ENCODE measurements at regions not wholly inside any gene's neighbourhood (a gene's known extent, or its start where the extent isn't known, plus 50 kb on each side); places are given as distances from the start of the nearest gene placed in this dataset.

- H3K4me1 ChIP-seq (ENCODE audit: insufficient read depth, low read length) = no peaks in the 10 kb centered on the region; the same call in 1 of the 2 replicates
These were observed 108.1 kb upstream of the LSAMP start for GRCh38 chr3:116553355-116553754.

More at GRCh38 chr3:116553355-116553754, 108.1 kb upstream of the LSAMP start:
- no peak overlapping the region for H2BK15ac ChIP-seq (ENCODE audit: low read depth, low read length)
- no peaks in the 10 kb centered on the region for H4K20me1 ChIP-seq (ENCODE audit: control insufficient read depth, insufficient read depth, insufficient read length)
- H2BK5ac ChIP-seq (ENCODE audit: insufficient read length, low read length) = no peak overlapping the region
- Mint-ChIP-seq H3K9me3 (no peaks in the 10 kb centered on the region), H3K27ac (no peak overlapping the region), H3K4me3 (no peak overlapping the region), H3K4me1 (peaks cover 4 to 6% of the 10 kb centered on the region in 2 experiments; a peak in 2 of 4 replicates), H3K36me3 (ENCODE audit: insufficient read depth in 1 of 3, low read depth in 3 of 3) (no peaks in the 10 kb centered on the region), H3K27me3 (ENCODE audit: low read depth) (no peaks in the 10 kb centered on the region)
- H3K9me3 ChIP-seq (ENCODE audit: control insufficient read depth, low read depth, low read length) = no peaks in the 10 kb centered on the region
- no peak overlapping the region for H4K5ac ChIP-seq (ENCODE audit: insufficient read length, low read depth, low read length)
- no peak overlapping the region for H3K4me2 ChIP-seq (ENCODE audit: insufficient read depth, insufficient read length, low read length)
- H3T11ph ChIP-seq (ENCODE audit: low read length) = no peak overlapping the region
- no peak overlapping the region for H3K18ac ChIP-seq (ENCODE audit: insufficient read length, low read depth, low read length)
- no peak overlapping the region for H3K23ac ChIP-seq (ENCODE audit: insufficient read length, low read depth, low read length)
- no peaks in the 10 kb centered on the region for H3K23me2 ChIP-seq (ENCODE audit: insufficient read length, low read depth, low read length, poor library complexity, severe bottlenecking)
- no peak for DNase-seq
- no peak overlapping the region for H3K9ac ChIP-seq (ENCODE audit: extremely low read depth, insufficient read length, low read length)
- H2BK120ac ChIP-seq (ENCODE audit: low read depth, low read length, poor library complexity, severe bottlenecking) = no peak overlapping the region
- no peak overlapping the region for H3K56ac ChIP-seq (ENCODE audit: insufficient read length, low read depth, low read length)
- H3K14ac ChIP-seq (ENCODE audit: insufficient read depth, low read length) = no peak overlapping the region
- TF ChIP-seq, protein P1, sequence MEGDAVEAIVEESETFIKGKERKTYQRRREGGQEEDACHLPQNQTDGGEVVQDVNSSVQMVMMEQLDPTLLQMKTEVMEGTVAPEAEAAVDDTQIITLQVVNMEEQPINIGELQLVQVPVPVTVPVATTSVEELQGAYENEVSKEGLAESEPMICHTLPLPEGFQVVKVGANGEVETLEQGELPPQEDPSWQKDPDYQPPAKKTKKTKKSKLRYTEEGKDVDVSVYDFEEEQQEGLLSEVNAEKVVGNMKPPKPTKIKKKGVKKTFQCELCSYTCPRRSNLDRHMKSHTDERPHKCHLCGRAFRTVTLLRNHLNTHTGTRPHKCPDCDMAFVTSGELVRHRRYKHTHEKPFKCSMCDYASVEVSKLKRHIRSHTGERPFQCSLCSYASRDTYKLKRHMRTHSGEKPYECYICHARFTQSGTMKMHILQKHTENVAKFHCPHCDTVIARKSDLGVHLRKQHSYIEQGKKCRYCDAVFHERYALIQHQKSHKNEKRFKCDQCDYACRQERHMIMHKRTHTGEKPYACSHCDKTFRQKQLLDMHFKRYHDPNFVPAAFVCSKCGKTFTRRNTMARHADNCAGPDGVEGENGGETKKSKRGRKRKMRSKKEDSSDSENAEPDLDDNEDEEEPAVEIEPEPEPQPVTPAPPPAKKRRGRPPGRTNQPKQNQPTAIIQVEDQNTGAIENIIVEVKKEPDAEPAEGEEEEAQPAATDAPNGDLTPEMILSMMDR (conservative IDR thresholded peaks at IDR 0.05) = no peak
- H3K4ac ChIP-seq (ENCODE audit: low read depth, low read length) = no peak overlapping the region
- H2AFZ ChIP-seq (ENCODE audit: low read length) = no peak overlapping the region
- no peak overlapping the region for H4K91ac ChIP-seq (ENCODE audit: insufficient read length, low read depth, low read length)
- H2BK12ac ChIP-seq (ENCODE audit: insufficient read length, low read depth, low read length) = no peak overlapping the region
- H4K8ac ChIP-seq (replicated peaks; ENCODE audit: insufficient read length, low read depth, low read length) = no peak overlapping the region
- H3K79me1 ChIP-seq (ENCODE audit: insufficient read depth, low read depth, low read length, poor library complexity, severe bottlenecking) = no peaks in the 10 kb centered on the region
- no peak overlapping the region for H2BK20ac ChIP-seq (ENCODE audit: low read depth, low read length, poor library complexity, severe bottlenecking)
- H3K79me2 ChIP-seq (ENCODE audit: insufficient read depth, low read length) = no peaks in the 10 kb centered on the region
- no CpG with 5 or more reads among the region's 2 CpGs for WGBS (ENCODE audit: extremely low coverage, insufficient read length, low lambda C conversion rate)
- H2AK5ac ChIP-seq (ENCODE audit: insufficient read length, low read length) = no peak overlapping the region
- no peaks in the 10 kb centered on the region for H3K27me3 ChIP-seq (ENCODE audit: insufficient read depth, low read length)
- H3K27ac ChIP-seq (ENCODE audit: insufficient read length, low read depth, low read length) = no peak overlapping the region
